H1 (cell line): ENCODE measurements at regions not wholly inside any gene's neighbourhood (a gene's known extent, or its start where the extent isn't known, plus 50 kb on each side); places are given as distances from the start of the nearest gene placed in this dataset.

ENCODE experiments used
- CTCF ChIA-PET: fragments of 300-600 bp; sonication (Branson Sonifier 250); formaldehyde crosslinking; loops from one replicate; lab custom pipeline; 2021; ENCODE audit not compliant: partially characterized antibody; lab: Charles Lee
- POLR2A ChIA-PET: fragments of 300-600 bp; sonication (Branson Sonifier 250); formaldehyde crosslinking; loops from one replicate; lab custom pipeline; 2021; ENCODE audit warnings: inconsistent platforms; ENCODE audit not compliant: partially characterized antibody; lab: Charles Lee
- DNase-seq, 2 experiments: peaks; one replicate each; pipeline versions ENCODE4 v3.0.0 to v3.0.0-alpha.2; 2010 to 2022; ENCODE audit warnings: low spot score in 2 of 2, low read depth in 1 of 2, mixed read lengths in 1 of 2
- FAIRE-seq: peaks from 2 replicates; lab custom pipeline; 2011; peaks lifted over from hg19 to GRCh38; lab: Jason Lieb, UNC
- H2AFZ ChIP-seq: 2 replicates; pipeline ENCODE4 v1.8.1; 2012; ENCODE audit warnings: low read length, inconsistent platforms
- H2AK5ac ChIP-seq: 2 replicates; pipeline ENCODE4 v1.6.1; 2013; ENCODE audit warnings: low read depth, low read length
- H2BK120ac ChIP-seq: replicated peaks from 2 replicates; pipeline ENCODE3; 2013; ENCODE audit warnings: low read depth, low read length, inconsistent platforms
- H2BK12ac ChIP-seq: 2 replicates; pipeline ENCODE4 v1.6.1; 2013; ENCODE audit warnings: low read depth, low read length
- H2BK15ac ChIP-seq: 2 replicates; pipeline ENCODE4 v1.6.1; 2013; ENCODE audit warnings: low read length
- H2BK20ac ChIP-seq: 2 replicates; pipeline ENCODE4 v1.6.1; 2013; ENCODE audit warnings: low read length
- H2BK5ac ChIP-seq: 2 replicates; pipeline ENCODE4 v1.6.1; 2013; ENCODE audit warnings: low read depth, low read length
- H3K14ac ChIP-seq: 2 replicates; pipeline ENCODE4 v1.6.1; 2013; ENCODE audit warnings: inconsistent platforms; ENCODE audit not compliant: insufficient read length
- H3K18ac ChIP-seq: 2 replicates; pipeline ENCODE4 v1.6.1; 2013; ENCODE audit warnings: low read length; ENCODE audit errors: extremely low read depth
- H3K23ac ChIP-seq: 2 replicates; pipeline ENCODE4 v1.6.1; 2013; ENCODE audit warnings: inconsistent platforms; ENCODE audit not compliant: insufficient read length
- H3K23me2 ChIP-seq: 2 replicates; pipeline ENCODE4 v1.6.1; 2013; ENCODE audit warnings: low read depth, low read length
- H3K27ac ChIP-seq: 2 replicates; pipeline ENCODE4 v1.6.1; 2011; ENCODE audit warnings: low read depth, low read length, inconsistent platforms
- H3K27me3 ChIP-seq, 4 experiments: replicated peaks in 1 of 4; 1 replicate in 1 of 4; 2 replicates in 3 of 4; pipeline versions ENCODE4 v1.6.1 to v1.8.1; 2011 to 2013; ENCODE audit warnings: low read length in 3 of 4, mild to moderate bottlenecking in 3 of 4, inconsistent platforms in 2 of 4, mixed read lengths in 2 of 4, moderate library complexity in 1 of 4; ENCODE audit not compliant: control insufficient read depth in 3 of 4, insufficient read depth in 3 of 4; ENCODE audit errors: extremely low read depth in 1 of 4
- H3K36me3 ChIP-seq, 4 experiments: 2 replicates each; pipeline versions ENCODE4 v1.6.1 to v1.8.1; 2011 to 2013; ENCODE audit warnings: mild to moderate bottlenecking in 4 of 4, low read length in 3 of 4, moderate library complexity in 2 of 4, control low read depth in 1 of 4, inconsistent platforms in 1 of 4; ENCODE audit not compliant: insufficient read depth in 4 of 4, control insufficient read depth in 2 of 4
- H3K4ac ChIP-seq: replicated peaks from 2 replicates; pipeline ENCODE3; 2013; ENCODE audit warnings: low read length, low read depth, mixed read lengths, inconsistent platforms; ENCODE audit not compliant: insufficient read length
- H3K4me1 ChIP-seq, 4 experiments: replicated peaks in 1 of 4; 1 replicate in 1 of 4; 2 replicates in 3 of 4; pipeline versions ENCODE4 v1.6.1 to v1.8.1; 2011 to 2013; ENCODE audit warnings: low read length in 3 of 4, inconsistent platforms in 2 of 4, mixed read lengths in 1 of 4; ENCODE audit not compliant: insufficient read depth in 4 of 4, control insufficient read depth in 3 of 4
- H3K4me2 ChIP-seq, 2 experiments: 2 replicates each; pipeline versions ENCODE4 v1.6.1 to v1.8.1; 2011 to 2013; ENCODE audit warnings: low read depth in 2 of 2, low read length in 2 of 2, control low read depth in 1 of 2, inconsistent platforms in 1 of 2, mild to moderate bottlenecking in 1 of 2; ENCODE audit not compliant: insufficient read depth in 1 of 2
- H3K4me3 ChIP-seq, 4 experiments: fragments of 200-600, 300-600 bp in 1 of 4; sonication (generic), shearing (Covaris generic), sonication (Bioruptor Twin) in 1 of 4; 2 replicates each; pipeline versions ENCODE4 v1.5.1 to v1.8.1; 2011 to 2016; ENCODE audit warnings: low read length in 4 of 4, low read depth in 3 of 4, control low read depth in 2 of 4, inconsistent platforms in 2 of 4, mild to moderate bottlenecking in 2 of 4, mixed read lengths in 1 of 4, moderate library complexity in 1 of 4; ENCODE audit not compliant: insufficient read depth in 2 of 4; ENCODE audit errors: extremely low read depth in 1 of 4
- H3K56ac ChIP-seq: replicated peaks from 2 replicates; pipeline ENCODE3; 2013; ENCODE audit warnings: low read depth, mild to moderate bottlenecking, mixed read lengths, low read length, inconsistent platforms; ENCODE audit not compliant: insufficient read length
- H3K79me1 ChIP-seq: 2 replicates; pipeline ENCODE4 v1.6.1; 2013; ENCODE audit warnings: low read depth, low read length, control low read depth
- H3K79me2 ChIP-seq, 2 experiments: 2 replicates each; pipeline versions ENCODE4 v1.6.1 to v1.8.1; 2012 to 2013; ENCODE audit warnings: low read length in 2 of 2, mild to moderate bottlenecking in 2 of 2, inconsistent platforms in 1 of 2; ENCODE audit not compliant: insufficient read depth in 2 of 2, control insufficient read depth in 1 of 2
- H3K9ac ChIP-seq, 4 experiments: replicated peaks in 1 of 4; 1 replicate in 1 of 4; 2 replicates in 3 of 4; pipeline versions ENCODE4 v1.6.1 to v1.8.1; 2011 to 2013; ENCODE audit warnings: low read depth in 3 of 4, low read length in 3 of 4, control low read depth in 2 of 4, mild to moderate bottlenecking in 2 of 4, moderate library complexity in 2 of 4, inconsistent platforms in 1 of 4; ENCODE audit errors: extremely low read depth in 1 of 4
- H3K9me3 ChIP-seq, 2 experiments: 2 replicates each; pipeline versions ENCODE4 v1.6.1 to v1.8.1; 2012 to 2013; ENCODE audit warnings: mild to moderate bottlenecking in 2 of 2, moderate library complexity in 2 of 2, control low read depth in 1 of 2, inconsistent platforms in 1 of 2, low read depth in 1 of 2, low read length in 1 of 2, mixed read lengths in 1 of 2; ENCODE audit not compliant: insufficient read depth in 2 of 2
- H4K20me1 ChIP-seq, 2 experiments: replicated peaks in 1 of 2; 2 replicates each; pipeline versions ENCODE3 to v1.8.1; 2011 to 2013; ENCODE audit warnings: inconsistent platforms in 2 of 2, low read length in 2 of 2, mild to moderate bottlenecking in 1 of 2; ENCODE audit not compliant: insufficient read depth in 2 of 2, control insufficient read depth in 1 of 2
- H4K5ac ChIP-seq: 2 replicates; pipeline ENCODE4 v1.6.1; 2013; ENCODE audit warnings: low read length, low read depth, mixed read lengths, inconsistent platforms; ENCODE audit not compliant: insufficient read length
- H4K8ac ChIP-seq: 2 replicates; pipeline ENCODE4 v1.8.0; 2013; ENCODE audit warnings: mild to moderate bottlenecking, moderate library complexity, low read length, inconsistent platforms; ENCODE audit not compliant: insufficient read depth; ENCODE audit errors: extremely low read depth
- H4K91ac ChIP-seq: replicated peaks from 2 replicates; pipeline ENCODE3; 2013; ENCODE audit warnings: low read length, mixed read lengths, inconsistent platforms; ENCODE audit not compliant: insufficient read length
- TF ChIP-seq, protein P1 (sequence below): fragments of 300-600 bp; sonication (generic); IDR thresholded peaks from 2 replicates; pipeline ENCODE4 v1.7.1; 2012; ENCODE audit warnings: low read length, moderate library complexity, mild to moderate bottlenecking, inconsistent platforms; ENCODE audit not compliant: insufficient replicate concordance

DNA sequence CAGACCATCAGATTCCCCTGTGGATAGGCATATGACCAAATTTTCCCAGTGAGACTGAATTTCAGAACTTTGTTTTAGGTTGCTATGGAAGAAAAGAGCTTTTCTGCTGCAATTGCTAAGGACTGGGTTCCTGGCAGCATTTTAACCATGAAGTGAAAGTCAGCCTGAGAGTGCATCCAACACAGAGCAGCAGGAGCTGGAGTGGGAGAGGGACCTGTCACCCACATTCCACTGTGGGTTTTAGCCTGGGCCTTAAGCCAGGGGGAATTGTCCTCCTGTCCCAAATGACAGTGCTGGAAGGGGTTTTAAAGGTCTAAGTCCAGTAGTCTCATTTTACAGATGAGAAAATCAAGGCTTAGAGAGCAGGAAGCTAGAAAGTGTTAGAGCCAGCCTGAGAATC lies 203.5 kb upstream of the N4BP1 start:
- H3K14ac ChIP-seq: no peak overlapping the region
- H3K27me3 ChIP-seq: peaks cover 13 to 35% (median 33%) of the 10 kb centered on the region in 4 experiments
- H3K27ac ChIP-seq: no peak overlapping the region
- no peaks in the 10 kb centered on the region for H3K36me3 ChIP-seq
- no peaks in the 10 kb centered on the region for H4K20me1 ChIP-seq
- H2BK120ac ChIP-seq: no peak overlapping the region
- H3K56ac ChIP-seq: no peak overlapping the region
- no peak overlapping the region for H4K8ac ChIP-seq
- H3K9ac ChIP-seq: no peak overlapping the region
- H3K18ac ChIP-seq: no peak overlapping the region
- H3K4me3 ChIP-seq: no peak overlapping the region
- ChIA-PET CTCF (interaction anchor here (1.2 kb wide), 1 partner anchor 16 kb away, joined by 4 read pairs; no protein-coding TSS in a partner anchor), POLR2A (no interaction called here)
- no peak for DNase-seq
- FAIRE-seq: no peak
- no peak overlapping the region for H4K5ac ChIP-seq
- peaks cover 0 to 3% (median 1%) of the 10 kb centered on the region in 4 experiments; a peak in 2 of 7 replicates for H3K4me1 ChIP-seq
- peaks cover 14% of the 10 kb centered on the region; the same call in 1 of the 2 replicates for H3K23me2 ChIP-seq
- no peaks in the 10 kb centered on the region for H3K9me3 ChIP-seq
- no peak overlapping the region for H2AFZ ChIP-seq
- no peak overlapping the region for H2AK5ac ChIP-seq
- H2BK12ac ChIP-seq: no peak overlapping the region
- H2BK5ac ChIP-seq: no peak overlapping the region
- no peak overlapping the region for H3K23ac ChIP-seq
- no peaks in the 10 kb centered on the region for H3K79me1 ChIP-seq
- no peak overlapping the region for H2BK15ac ChIP-seq
- no peak overlapping the region for H3K4me2 ChIP-seq
- no peak overlapping the region for H3K4ac ChIP-seq
- no peak overlapping the region for H2BK20ac ChIP-seq
- no peaks in the 10 kb centered on the region for H3K79me2 ChIP-seq
- H4K91ac ChIP-seq: no peak overlapping the region
- TF ChIP-seq, protein P1, sequence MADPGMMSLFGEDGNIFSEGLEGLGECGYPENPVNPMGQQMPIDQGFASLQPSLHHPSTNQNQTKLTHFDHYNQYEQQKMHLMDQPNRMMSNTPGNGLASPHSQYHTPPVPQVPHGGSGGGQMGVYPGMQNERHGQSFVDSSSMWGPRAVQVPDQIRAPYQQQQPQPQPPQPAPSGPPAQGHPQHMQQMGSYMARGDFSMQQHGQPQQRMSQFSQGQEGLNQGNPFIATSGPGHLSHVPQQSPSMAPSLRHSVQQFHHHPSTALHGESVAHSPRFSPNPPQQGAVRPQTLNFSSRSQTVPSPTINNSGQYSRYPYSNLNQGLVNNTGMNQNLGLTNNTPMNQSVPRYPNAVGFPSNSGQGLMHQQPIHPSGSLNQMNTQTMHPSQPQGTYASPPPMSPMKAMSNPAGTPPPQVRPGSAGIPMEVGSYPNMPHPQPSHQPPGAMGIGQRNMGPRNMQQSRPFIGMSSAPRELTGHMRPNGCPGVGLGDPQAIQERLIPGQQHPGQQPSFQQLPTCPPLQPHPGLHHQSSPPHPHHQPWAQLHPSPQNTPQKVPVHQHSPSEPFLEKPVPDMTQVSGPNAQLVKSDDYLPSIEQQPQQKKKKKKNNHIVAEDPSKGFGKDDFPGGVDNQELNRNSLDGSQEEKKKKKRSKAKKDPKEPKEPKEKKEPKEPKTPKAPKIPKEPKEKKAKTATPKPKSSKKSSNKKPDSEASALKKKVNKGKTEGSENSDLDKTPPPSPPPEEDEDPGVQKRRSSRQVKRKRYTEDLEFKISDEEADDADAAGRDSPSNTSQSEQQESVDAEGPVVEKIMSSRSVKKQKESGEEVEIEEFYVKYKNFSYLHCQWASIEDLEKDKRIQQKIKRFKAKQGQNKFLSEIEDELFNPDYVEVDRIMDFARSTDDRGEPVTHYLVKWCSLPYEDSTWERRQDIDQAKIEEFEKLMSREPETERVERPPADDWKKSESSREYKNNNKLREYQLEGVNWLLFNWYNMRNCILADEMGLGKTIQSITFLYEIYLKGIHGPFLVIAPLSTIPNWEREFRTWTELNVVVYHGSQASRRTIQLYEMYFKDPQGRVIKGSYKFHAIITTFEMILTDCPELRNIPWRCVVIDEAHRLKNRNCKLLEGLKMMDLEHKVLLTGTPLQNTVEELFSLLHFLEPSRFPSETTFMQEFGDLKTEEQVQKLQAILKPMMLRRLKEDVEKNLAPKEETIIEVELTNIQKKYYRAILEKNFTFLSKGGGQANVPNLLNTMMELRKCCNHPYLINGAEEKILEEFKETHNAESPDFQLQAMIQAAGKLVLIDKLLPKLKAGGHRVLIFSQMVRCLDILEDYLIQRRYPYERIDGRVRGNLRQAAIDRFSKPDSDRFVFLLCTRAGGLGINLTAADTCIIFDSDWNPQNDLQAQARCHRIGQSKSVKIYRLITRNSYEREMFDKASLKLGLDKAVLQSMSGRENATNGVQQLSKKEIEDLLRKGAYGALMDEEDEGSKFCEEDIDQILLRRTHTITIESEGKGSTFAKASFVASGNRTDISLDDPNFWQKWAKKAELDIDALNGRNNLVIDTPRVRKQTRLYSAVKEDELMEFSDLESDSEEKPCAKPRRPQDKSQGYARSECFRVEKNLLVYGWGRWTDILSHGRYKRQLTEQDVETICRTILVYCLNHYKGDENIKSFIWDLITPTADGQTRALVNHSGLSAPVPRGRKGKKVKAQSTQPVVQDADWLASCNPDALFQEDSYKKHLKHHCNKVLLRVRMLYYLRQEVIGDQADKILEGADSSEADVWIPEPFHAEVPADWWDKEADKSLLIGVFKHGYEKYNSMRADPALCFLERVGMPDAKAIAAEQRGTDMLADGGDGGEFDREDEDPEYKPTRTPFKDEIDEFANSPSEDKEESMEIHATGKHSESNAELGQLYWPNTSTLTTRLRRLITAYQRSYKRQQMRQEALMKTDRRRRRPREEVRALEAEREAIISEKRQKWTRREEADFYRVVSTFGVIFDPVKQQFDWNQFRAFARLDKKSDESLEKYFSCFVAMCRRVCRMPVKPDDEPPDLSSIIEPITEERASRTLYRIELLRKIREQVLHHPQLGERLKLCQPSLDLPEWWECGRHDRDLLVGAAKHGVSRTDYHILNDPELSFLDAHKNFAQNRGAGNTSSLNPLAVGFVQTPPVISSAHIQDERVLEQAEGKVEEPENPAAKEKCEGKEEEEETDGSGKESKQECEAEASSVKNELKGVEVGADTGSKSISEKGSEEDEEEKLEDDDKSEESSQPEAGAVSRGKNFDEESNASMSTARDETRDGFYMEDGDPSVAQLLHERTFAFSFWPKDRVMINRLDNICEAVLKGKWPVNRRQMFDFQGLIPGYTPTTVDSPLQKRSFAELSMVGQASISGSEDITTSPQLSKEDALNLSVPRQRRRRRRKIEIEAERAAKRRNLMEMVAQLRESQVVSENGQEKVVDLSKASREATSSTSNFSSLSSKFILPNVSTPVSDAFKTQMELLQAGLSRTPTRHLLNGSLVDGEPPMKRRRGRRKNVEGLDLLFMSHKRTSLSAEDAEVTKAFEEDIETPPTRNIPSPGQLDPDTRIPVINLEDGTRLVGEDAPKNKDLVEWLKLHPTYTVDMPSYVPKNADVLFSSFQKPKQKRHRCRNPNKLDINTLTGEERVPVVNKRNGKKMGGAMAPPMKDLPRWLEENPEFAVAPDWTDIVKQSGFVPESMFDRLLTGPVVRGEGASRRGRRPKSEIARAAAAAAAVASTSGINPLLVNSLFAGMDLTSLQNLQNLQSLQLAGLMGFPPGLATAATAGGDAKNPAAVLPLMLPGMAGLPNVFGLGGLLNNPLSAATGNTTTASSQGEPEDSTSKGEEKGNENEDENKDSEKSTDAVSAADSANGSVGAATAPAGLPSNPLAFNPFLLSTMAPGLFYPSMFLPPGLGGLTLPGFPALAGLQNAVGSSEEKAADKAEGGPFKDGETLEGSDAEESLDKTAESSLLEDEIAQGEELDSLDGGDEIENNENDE: no peak
